ENCODE measurements at regions not wholly inside any gene's neighbourhood (a gene's known extent, or its start where the extent isn't known, plus 50 kb on each side); places are given as distances from the start of the nearest gene placed in this dataset.

DNA sequence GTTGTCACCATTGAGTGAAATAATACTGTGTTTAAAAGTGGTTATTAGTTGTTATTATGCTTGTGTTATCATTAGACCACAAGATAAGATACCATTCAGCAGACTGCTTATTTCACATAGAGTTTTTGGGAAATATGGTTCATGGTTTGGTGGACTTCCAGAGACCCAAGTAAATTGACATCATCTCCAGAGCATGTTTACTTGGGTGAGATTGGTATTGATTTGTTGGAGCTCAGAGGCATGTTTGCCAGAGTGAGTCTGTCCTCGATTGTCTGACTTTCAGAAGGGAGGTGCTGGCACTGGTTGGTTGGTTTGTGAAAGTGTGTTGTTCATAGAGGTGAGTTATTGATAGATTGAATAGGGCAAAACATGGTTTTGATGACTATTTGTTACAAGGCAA is 291.4 kb downstream of the TGFB2 start:
- ATAC-seq (no peak), DNase-seq (no peak)
- no peaks in the 10 kb centered on the region for H3K4me1 Mint-ChIP-seq (ENCODE audit: low read depth)
- H3K36me3 Mint-ChIP-seq (ENCODE audit: low read depth) = no peaks in the 10 kb centered on the region
- no peak overlapping the region for H3K27ac Mint-ChIP-seq
- TF ChIP-seq, protein P1, sequence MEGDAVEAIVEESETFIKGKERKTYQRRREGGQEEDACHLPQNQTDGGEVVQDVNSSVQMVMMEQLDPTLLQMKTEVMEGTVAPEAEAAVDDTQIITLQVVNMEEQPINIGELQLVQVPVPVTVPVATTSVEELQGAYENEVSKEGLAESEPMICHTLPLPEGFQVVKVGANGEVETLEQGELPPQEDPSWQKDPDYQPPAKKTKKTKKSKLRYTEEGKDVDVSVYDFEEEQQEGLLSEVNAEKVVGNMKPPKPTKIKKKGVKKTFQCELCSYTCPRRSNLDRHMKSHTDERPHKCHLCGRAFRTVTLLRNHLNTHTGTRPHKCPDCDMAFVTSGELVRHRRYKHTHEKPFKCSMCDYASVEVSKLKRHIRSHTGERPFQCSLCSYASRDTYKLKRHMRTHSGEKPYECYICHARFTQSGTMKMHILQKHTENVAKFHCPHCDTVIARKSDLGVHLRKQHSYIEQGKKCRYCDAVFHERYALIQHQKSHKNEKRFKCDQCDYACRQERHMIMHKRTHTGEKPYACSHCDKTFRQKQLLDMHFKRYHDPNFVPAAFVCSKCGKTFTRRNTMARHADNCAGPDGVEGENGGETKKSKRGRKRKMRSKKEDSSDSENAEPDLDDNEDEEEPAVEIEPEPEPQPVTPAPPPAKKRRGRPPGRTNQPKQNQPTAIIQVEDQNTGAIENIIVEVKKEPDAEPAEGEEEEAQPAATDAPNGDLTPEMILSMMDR (IDR thresholded peaks at IDR 0.05) = no peak
- POLR2A ChIA-PET = no interaction called here
- H3K4me3 Mint-ChIP-seq = no peak overlapping the region
- H3K9me3 Mint-ChIP-seq = peaks cover 7% of the 10 kb centered on the region
- intact Hi-C loops (cut with micrococcal nuclease) = no loop called here
- no peaks in the 10 kb centered on the region for H3K27me3 Mint-ChIP-seq
- CTCF ChIA-PET = no interaction called here

DNA sequence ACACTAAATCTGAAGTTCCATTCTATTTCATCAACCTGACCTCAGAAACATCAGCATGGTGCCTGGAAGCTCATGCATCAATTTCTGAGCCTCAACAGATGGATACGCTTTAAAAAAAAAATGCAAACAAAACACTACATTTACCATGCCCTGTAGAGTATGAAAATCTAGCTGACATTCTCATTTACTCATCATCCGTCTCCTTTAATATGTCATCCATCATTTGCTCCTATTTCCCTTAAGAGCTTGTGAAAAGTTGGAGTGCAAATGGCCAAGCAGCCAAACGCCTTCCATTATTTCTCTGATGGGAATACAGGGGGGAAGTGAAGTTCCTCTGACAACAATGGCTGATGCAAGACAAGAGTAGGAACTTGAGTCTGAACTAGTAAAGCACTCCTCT is 295.0 kb downstream of the TGFB2 start:
- Mint-ChIP-seq H3K4me1 (ENCODE audit: low read depth) (no peaks in the 10 kb centered on the region), H3K27me3 (no peaks in the 10 kb centered on the region), H3K4me3 (no peak overlapping the region), H3K36me3 (ENCODE audit: low read depth) (no peaks in the 10 kb centered on the region), H3K9me3 (no peaks in the 10 kb centered on the region), H3K27ac (no peak overlapping the region)
- POLR2A ChIA-PET = no interaction called here
- ATAC-seq (no peak), DNase-seq (no peak)
- TF ChIP-seq, protein P1 (IDR thresholded peaks at IDR 0.05) = no peak
- intact Hi-C loops (cut with micrococcal nuclease) = no loop called here
- CTCF ChIA-PET = no interaction called here

DNA sequence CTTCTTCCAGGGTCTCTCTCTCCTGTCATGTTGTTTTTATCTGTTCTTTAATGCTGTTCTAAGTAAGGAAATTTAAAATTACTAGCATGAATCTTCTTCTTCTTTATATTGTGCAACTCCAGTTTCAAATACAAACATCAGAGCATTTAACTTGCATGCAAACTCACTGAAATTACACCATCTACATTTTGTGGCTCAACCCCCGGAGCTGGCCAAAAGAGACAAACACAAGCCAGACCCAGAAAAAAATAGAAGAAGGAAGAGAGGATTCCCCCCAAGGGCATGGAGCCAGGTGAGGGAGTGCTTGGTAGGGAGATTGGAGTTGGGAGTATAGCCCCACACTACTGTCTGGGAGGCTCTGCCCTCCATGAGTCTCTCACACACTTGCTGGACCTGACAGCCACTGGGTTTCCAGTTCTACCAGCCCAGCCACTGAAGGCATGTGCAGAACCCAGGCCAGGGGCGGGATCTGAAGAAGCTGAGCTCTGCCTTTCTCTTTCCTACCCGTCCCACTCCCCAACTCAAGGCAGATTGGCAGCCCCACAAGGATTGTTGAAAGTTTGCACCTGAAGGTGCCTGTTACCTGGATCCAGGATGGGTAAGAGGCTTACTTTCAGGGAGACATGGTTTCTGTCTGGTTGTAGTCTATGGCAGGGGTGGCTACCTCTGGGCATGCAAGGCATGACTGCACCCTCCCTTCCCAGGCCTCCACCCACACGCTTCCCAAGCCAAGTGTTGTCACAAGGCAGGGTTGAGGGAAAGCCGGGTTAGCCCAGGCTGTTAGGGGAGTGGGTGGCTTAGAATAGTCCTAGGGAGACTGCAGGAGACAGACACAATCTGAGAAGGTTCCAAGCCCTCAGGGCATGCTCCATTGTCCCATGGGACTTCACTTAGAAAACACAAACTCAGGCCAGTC is 297.2 kb downstream of the TGFB2 start:
- Mint-ChIP-seq H3K9me3 (no peaks in the 10 kb centered on the region), H3K27ac (no peak overlapping the region), H3K27me3 (no peaks in the 10 kb centered on the region), H3K4me3 (no peak overlapping the region), H3K4me1 (ENCODE audit: low read depth) (no peaks in the 10 kb centered on the region), H3K36me3 (ENCODE audit: low read depth) (no peaks in the 10 kb centered on the region)
- POLR2A ChIA-PET = no interaction called here
- intact Hi-C loops (cut with micrococcal nuclease) = no loop called here
- CTCF ChIA-PET = no interaction called here
- TF ChIP-seq, protein P1 (IDR thresholded peaks at IDR 0.05) = no peak
- ATAC-seq (no peak), DNase-seq (no peak)

DNA sequence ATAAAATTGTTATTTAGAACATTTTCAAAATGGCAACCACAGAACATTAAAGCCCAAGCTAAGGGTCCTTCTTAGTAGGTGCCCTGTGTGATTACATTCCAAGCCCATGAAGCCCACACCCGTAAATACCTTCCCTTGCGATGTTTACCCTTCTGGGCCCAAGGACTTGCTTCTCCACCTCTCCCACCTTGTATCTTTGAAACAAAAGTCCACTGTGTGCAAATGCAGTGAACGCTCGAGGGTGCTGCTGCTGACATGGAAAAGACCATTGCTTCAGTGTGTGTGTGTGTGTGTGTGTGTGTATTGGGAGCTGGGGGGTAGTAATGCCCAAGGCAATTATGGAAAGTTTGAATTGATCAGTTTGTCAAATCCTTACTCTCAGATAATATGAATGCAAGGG is 298.1 kb downstream of the TGFB2 start:
- Mint-ChIP-seq H3K27ac (no peak overlapping the region), H3K9me3 (no peaks in the 10 kb centered on the region), H3K4me1 (ENCODE audit: low read depth) (no peaks in the 10 kb centered on the region), H3K4me3 (no peak overlapping the region), H3K36me3 (ENCODE audit: low read depth) (no peaks in the 10 kb centered on the region), H3K27me3 (no peaks in the 10 kb centered on the region)
- DNase-seq (no peak), ATAC-seq (no peak)
- TF ChIP-seq, protein P1 (IDR thresholded peaks at IDR 0.05) = no peak
- ChIA-PET POLR2A (no interaction called here), CTCF (no interaction called here)
- intact Hi-C loops (cut with micrococcal nuclease) = no loop called here

DNA sequence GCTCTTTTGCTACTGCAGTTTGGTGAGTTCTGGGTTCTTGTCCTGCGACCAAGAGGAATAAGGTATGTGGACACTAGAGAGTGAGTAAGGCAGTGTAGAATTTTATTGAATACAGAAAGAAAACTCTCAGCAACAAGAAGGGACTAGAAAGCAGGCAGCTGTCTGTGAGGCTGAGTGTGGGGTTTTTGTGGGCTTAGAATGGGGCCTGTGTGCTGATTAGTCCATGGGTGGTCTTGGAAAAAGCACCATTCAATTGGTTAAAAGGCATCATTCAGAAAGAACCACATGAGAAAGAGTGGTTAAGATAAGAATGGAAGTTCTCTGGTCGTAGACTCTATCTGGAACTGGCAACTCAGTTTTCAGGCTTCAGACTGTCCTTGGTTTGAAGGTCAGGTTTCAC is 298.8 kb downstream of the TGFB2 start:
- no peak overlapping the region for H3K4me3 Mint-ChIP-seq
- TF ChIP-seq, protein P1 (IDR thresholded peaks at IDR 0.05) = no peak
- CTCF ChIA-PET = no interaction called here

More for the DNA sequence above, 298.8 kb downstream of the TGFB2 start:
- Mint-ChIP-seq H3K4me1 (ENCODE audit: low read depth) (no peaks in the 10 kb centered on the region), H3K27me3 (no peaks in the 10 kb centered on the region), H3K36me3 (ENCODE audit: low read depth) (no peaks in the 10 kb centered on the region), H3K9me3 (no peaks in the 10 kb centered on the region), H3K27ac (no peak overlapping the region)
- DNase-seq (no peak), ATAC-seq (no peak)
- POLR2A ChIA-PET = no interaction called here
- intact Hi-C loops (cut with micrococcal nuclease) = no loop called here

Data from activated CD8-positive, alpha-beta T cell treated with anti-CD3 and anti-CD28 coated beads for 36 hours (primary cell).